C4-2B (cell line): ENCODE measurements at regions not wholly inside any gene's neighbourhood (a gene's known extent, or its start where the extent isn't known, plus 50 kb on each side); places are given as distances from the start of the nearest gene placed in this dataset.

Source experiments
- H3K27ac ChIP-seq: fragments of 450-650 bp; 2 replicates; pipeline ENCODE4 v1.5.1; 2017
- ZFX ChIP-seq: fragments of 450-650 bp; IDR thresholded peaks from 2 replicates; pipeline ENCODE4 v1.6.1; 2017
- TF ChIP-seq, protein P1 (sequence below): fragments of 450-650 bp; conservative IDR thresholded peaks from 2 replicates; pipeline ENCODE4 v1.5.1; 2017; ENCODE audit warnings: mild to moderate bottlenecking

DNA sequence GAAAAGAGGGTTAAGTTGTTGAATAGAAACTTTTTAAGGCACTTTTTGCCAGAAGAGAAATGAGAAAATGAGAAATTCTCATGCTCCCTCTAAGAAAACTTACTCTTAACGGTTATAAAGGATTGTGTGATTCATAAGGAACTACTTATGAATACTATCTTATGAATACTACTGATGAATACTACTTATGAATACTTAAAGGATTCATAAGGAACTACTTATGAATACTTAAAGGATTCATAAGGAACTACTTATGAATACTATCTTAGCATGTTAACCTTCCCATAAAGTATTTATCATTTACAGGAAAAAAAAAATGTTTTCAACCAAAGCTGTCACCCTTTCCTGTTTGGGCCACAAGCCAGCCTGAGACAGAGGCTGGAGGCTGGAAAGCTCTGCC lies 53.1 kb upstream of the UCN3 start:
- TF ChIP-seq, protein P1, sequence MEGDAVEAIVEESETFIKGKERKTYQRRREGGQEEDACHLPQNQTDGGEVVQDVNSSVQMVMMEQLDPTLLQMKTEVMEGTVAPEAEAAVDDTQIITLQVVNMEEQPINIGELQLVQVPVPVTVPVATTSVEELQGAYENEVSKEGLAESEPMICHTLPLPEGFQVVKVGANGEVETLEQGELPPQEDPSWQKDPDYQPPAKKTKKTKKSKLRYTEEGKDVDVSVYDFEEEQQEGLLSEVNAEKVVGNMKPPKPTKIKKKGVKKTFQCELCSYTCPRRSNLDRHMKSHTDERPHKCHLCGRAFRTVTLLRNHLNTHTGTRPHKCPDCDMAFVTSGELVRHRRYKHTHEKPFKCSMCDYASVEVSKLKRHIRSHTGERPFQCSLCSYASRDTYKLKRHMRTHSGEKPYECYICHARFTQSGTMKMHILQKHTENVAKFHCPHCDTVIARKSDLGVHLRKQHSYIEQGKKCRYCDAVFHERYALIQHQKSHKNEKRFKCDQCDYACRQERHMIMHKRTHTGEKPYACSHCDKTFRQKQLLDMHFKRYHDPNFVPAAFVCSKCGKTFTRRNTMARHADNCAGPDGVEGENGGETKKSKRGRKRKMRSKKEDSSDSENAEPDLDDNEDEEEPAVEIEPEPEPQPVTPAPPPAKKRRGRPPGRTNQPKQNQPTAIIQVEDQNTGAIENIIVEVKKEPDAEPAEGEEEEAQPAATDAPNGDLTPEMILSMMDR = no peak
- no peak for TF ChIP-seq ZFX
- no peak overlapping the region for H3K27ac ChIP-seq

DNA sequence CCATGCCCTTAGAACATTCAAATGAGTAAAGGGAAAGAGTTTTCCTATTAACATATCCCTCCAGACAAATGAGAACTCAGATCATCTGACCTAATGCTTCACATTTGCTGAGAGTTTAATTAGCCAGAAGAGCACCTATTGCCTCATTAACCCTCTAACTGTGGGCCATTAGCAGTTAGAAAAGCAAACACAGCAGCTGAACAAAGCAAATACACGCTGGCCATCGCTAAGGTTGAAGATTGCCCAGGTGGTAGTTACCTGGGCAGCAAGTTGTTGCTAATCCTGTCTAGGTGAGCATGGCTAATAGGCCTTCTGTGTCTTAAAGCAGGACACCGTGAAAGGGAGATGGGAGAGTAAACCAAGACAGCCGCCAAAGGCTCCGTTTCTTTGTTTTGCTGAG lies 49.9 kb upstream of the UCN3 start:
- TF ChIP-seq ZFX = no peak
- TF ChIP-seq, protein P1 = no peak

More for the DNA sequence above, 49.9 kb upstream of the UCN3 start:
- no peak overlapping the region for H3K27ac ChIP-seq
